IMR-90 (cell line): ENCODE measurements at regions not wholly inside any gene's neighbourhood (a gene's known extent, or its start where the extent isn't known, plus 50 kb on each side); places are given as distances from the start of the nearest gene placed in this dataset.

ENCODE experiments used
- ATAC-seq: fragments of 200-7000 bp; cut with Tn5 transposase; 2 replicates; pipeline ENCODE4 v1.9.1; 2020; ENCODE audit warnings: low read depth, mild to moderate bottlenecking, moderate library complexity
- BruUV-seq: library from RNA; stranded (reverse); fragments of 400-500 nt; replicated peaks from 2 replicates; lab custom pipeline; 2021; lab: Mats Ljungman, UMichigan
- CTCF ChIA-PET: fragments of 300-600 bp; formaldehyde crosslinking; extraction: SDS; loops from one replicate; lab custom pipeline; 2021; ENCODE audit warnings: antibody characterized with exemption; lab: Yijun Ruan, JAX
- POLR2A ChIA-PET: fragments of 300-600 bp; sonication (Branson Sonifier 250); formaldehyde crosslinking; loops from one replicate; lab custom pipeline; 2022; ENCODE audit warnings: antibody characterized with exemption; ENCODE audit not compliant: unreplicated experiment; lab: Charles Lee
- DNase-seq: peaks from one replicate; pipeline ENCODE4 v3.0.0; 2013
- H2AFZ ChIP-seq: replicated peaks from 2 replicates; pipeline ENCODE3; 2013; ENCODE audit warnings: low read length, mild to moderate bottlenecking; ENCODE audit not compliant: poor library complexity
- H2AK5ac ChIP-seq: 2 replicates; pipeline ENCODE4 v1.6.1; 2013; ENCODE audit warnings: low read depth, low read length, inconsistent platforms
- H2AK9ac ChIP-seq: replicated peaks from 2 replicates; pipeline ENCODE3; 2013; ENCODE audit warnings: mild to moderate bottlenecking, low read depth, low read length, moderate library complexity; ENCODE audit not compliant: poor library complexity
- H2BK120ac ChIP-seq: 2 replicates; pipeline ENCODE4 v1.6.1; 2013; ENCODE audit warnings: low read depth, low read length, inconsistent platforms
- H2BK15ac ChIP-seq: 3 replicates; pipeline ENCODE4 v1.6.1; 2013; ENCODE audit warnings: low read depth, low read length, inconsistent platforms
- H2BK20ac ChIP-seq: 2 replicates; pipeline ENCODE4 v1.6.1; 2013; ENCODE audit warnings: low read depth, mild to moderate bottlenecking, inconsistent platforms, low read length, moderate library complexity
- H2BK5ac ChIP-seq: 2 replicates; pipeline ENCODE4 v1.6.1; 2013; ENCODE audit warnings: mild to moderate bottlenecking, low read depth, low read length, inconsistent platforms; ENCODE audit not compliant: poor library complexity, severe bottlenecking
- H3K14ac ChIP-seq: replicated peaks from 2 replicates; pipeline ENCODE4 v1.6.1; 2013; ENCODE audit warnings: low read depth, low read length, inconsistent platforms
- H3K18ac ChIP-seq: 2 replicates; pipeline ENCODE4 v1.6.1; 2013; ENCODE audit warnings: low read depth, low read length, control low read depth
- H3K23ac ChIP-seq: 2 replicates; pipeline ENCODE4 v1.6.1; 2013; ENCODE audit warnings: low read depth, low read length, inconsistent platforms
- H3K27ac ChIP-seq: 2 replicates; pipeline ENCODE4 v1.5.1; 2013; ENCODE audit warnings: mild to moderate bottlenecking, control low read depth, low read length; ENCODE audit not compliant: insufficient read depth
- H3K27me3 ChIP-seq: 2 replicates; pipeline ENCODE4 v1.6.1; 2013; ENCODE audit warnings: low read length; ENCODE audit not compliant: control insufficient read depth, insufficient read depth
- H3K36me3 ChIP-seq: 2 replicates; pipeline ENCODE4 v1.6.1; 2013; ENCODE audit warnings: low read length, mixed read lengths; ENCODE audit not compliant: control insufficient read depth, insufficient read depth
- H3K4ac ChIP-seq: 2 replicates; pipeline ENCODE4 v1.6.1; 2013; ENCODE audit warnings: low read depth, low read length, inconsistent platforms
- H3K4me1 ChIP-seq: 2 replicates; pipeline ENCODE4 v1.6.1; 2013; ENCODE audit warnings: low read length, mixed read lengths; ENCODE audit not compliant: control insufficient read depth, insufficient read depth
- H3K4me2 ChIP-seq: 2 replicates; pipeline ENCODE4 v1.6.1; 2013; ENCODE audit warnings: low read depth, mild to moderate bottlenecking, control low read depth, low read length, moderate library complexity
- H3K4me3 ChIP-seq: 2 replicates; pipeline ENCODE4 v1.5.1; 2013; ENCODE audit warnings: low read depth, mild to moderate bottlenecking, control low read depth, low read length, moderate library complexity; ENCODE audit not compliant: insufficient read depth
- H3K56ac ChIP-seq: 2 replicates; pipeline ENCODE4 v1.6.1; 2013; ENCODE audit warnings: low read length, inconsistent platforms; ENCODE audit not compliant: insufficient read depth; ENCODE audit errors: extremely low read depth
- H3K79me1 ChIP-seq, 2 experiments: 2 replicates each; pipeline ENCODE4 v1.6.1; 2013; ENCODE audit warnings: low read length in 2 of 2, inconsistent platforms in 1 of 2, low read depth in 1 of 2
- H3K9ac ChIP-seq: 2 replicates; pipeline ENCODE4 v1.6.1; 2013; ENCODE audit warnings: low read depth, low read length, control low read depth
- H3K9me1 ChIP-seq: 2 replicates; pipeline ENCODE4 v1.6.1; 2013; ENCODE audit warnings: low read length, inconsistent platforms; ENCODE audit not compliant: insufficient read depth
- H3K9me3 ChIP-seq: 2 replicates; pipeline ENCODE4 v1.6.1; 2013; ENCODE audit warnings: low read length; ENCODE audit not compliant: control insufficient read depth, insufficient read depth
- H4K20me1 ChIP-seq: 2 replicates; pipeline ENCODE4 v1.6.1; 2013; ENCODE audit warnings: low read length, inconsistent platforms; ENCODE audit not compliant: insufficient read depth
- H4K5ac ChIP-seq: 2 replicates; pipeline ENCODE4 v1.6.1; 2013; ENCODE audit warnings: mild to moderate bottlenecking, low read depth, low read length, control low read depth
- H4K8ac ChIP-seq, 2 experiments: 2 replicates each; pipeline ENCODE4 v1.6.1; 2013; ENCODE audit warnings: low read depth in 2 of 2, low read length in 2 of 2, control low read depth in 1 of 2, inconsistent platforms in 1 of 2
- H4K91ac ChIP-seq: 2 replicates; pipeline ENCODE4 v1.6.1; 2013; ENCODE audit warnings: low read depth, low read length, inconsistent platforms; ENCODE audit not compliant: insufficient read depth
- CEBPB ChIP-seq: IDR thresholded peaks from 2 replicates; pipeline ENCODE4 v1.6.1; 2012; ENCODE audit warnings: low read depth, low read length, improper control_type of control experiment
- FOS ChIP-seq: fragments of 150-350 bp; IDR thresholded peaks from 2 replicates; pipeline ENCODE4 v1.6.1; 2016; ENCODE audit warnings: low read depth, low read length
- POLR2A ChIP-seq: IDR thresholded peaks from 2 replicates; pipeline ENCODE4 v1.6.1; 2012; ENCODE audit warnings: mild to moderate bottlenecking, low read depth, low read length
- RAD21 ChIP-seq: IDR thresholded peaks from 2 replicates; pipeline ENCODE4 v1.6.1; 2012; ENCODE audit warnings: low read length, improper control_type of control experiment
- WGBS, 2 experiments: methylation state at CpG; one replicate each; pipeline versions ENCODE4 v1.1.5 to v1.1.7; 2013; ENCODE audit warnings: missing lambda C conversion rate in 2 of 2; ENCODE audit not compliant: insufficient read length in 1 of 2; ENCODE audit errors: extremely low coverage in 2 of 2; 5-methylcytosine and 5-hydroxymethylcytosine counted together
- dilution Hi-C: fragments of 300-500 bp; cut with HindIII; formaldehyde crosslinking; loops from one replicate; pipeline ENCODE4 v1.14.3; 2018; ENCODE audit warnings: low sequenced_read_pairs; ENCODE audit not compliant: unreplicated experiment
- in situ Hi-C: fragments of 300-500 bp; cut with MboI; formaldehyde crosslinking; loops from 3 replicates; pipeline ENCODE4 v1.14.3; 2019; ENCODE audit warnings: low sequenced_read_pairs, inconsistent platforms, mixed read lengths
- intact Hi-C: fragments of 100-400 bp; cut with micrococcal nuclease; formaldehyde crosslinking; loops from 2 replicates; pipeline ENCODE4 v1.10.0; 2022
- TF ChIP-seq, protein P1 (sequence below): fragments of 150-350 bp; IDR thresholded peaks from 2 replicates; pipeline ENCODE4 v1.6.1; 2017; ENCODE audit warnings: mild to moderate bottlenecking, antibody characterized with exemption, low read length, low read depth
- TF ChIP-seq, protein P2 (sequence below): fragments of 150-350 bp; IDR thresholded peaks from 2 replicates; pipeline ENCODE4 v1.6.1; 2016; ENCODE audit warnings: low read depth, mild to moderate bottlenecking, low read length, moderate library complexity, borderline replicate concordance

DNA sequence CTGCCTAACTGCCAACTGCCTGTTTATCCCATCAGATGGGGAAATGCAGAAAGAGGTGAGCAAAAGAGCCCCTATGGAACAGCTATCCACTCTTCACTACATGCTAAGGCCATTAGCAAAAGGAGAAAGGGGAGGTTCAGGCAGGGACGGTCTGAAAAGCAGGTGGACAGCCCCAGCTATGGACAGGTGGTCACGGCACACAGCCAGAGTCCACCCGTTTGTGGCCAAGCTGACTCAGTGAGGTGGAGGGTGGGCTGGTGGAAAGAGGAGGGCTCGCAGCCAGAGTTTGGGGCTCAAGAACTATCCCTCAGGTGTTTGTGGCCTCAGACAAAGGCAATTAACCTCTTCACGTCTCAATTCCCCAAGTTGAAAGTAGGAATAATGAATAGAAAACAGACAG, 148.9 kb upstream of the UBE2E1 start:
- ChIA-PET POLR2A (no interaction called here), CTCF (no interaction called here)
- Histone ChIP-seq H2BK20ac (no peak overlapping the region), H3K4me3 (no peak overlapping the region), H3K56ac (no peak overlapping the region), H2AK9ac (no peak overlapping the region), H3K36me3 (no peaks in the 10 kb centered on the region), H3K27ac (no peak overlapping the region), H4K5ac (no peak overlapping the region), H3K9me3 (peaks cover 4% of the 10 kb centered on the region; the same call in 1 of the 2 replicates), H3K14ac (no peak overlapping the region), H3K9ac (no peak overlapping the region), H3K79me1 (no peaks in the 10 kb centered on the region), H4K20me1 (no peaks in the 10 kb centered on the region), H3K4me2 (no peak overlapping the region), H2AFZ (no peak overlapping the region), H4K8ac (no peak overlapping the region), H2BK120ac (no peak overlapping the region), H3K4ac (no peak overlapping the region), H2BK15ac (no peak overlapping the region), H3K23ac (no peak overlapping the region), H3K18ac (no peak overlapping the region), H4K91ac (no peak overlapping the region), H3K27me3 (peaks cover 1% of the 10 kb centered on the region; the same call in 1 of the 2 replicates), H3K9me1 (no peaks in the 10 kb centered on the region; the same call in 1 of the 2 replicates), H3K4me1 (no peaks in the 10 kb centered on the region; the same call in 1 of the 2 replicates), H2BK5ac (no peak overlapping the region), H2AK5ac (no peak overlapping the region; the same call in 1 of the 2 replicates)
- 100% methylated on average over 1 of the region's 5 CpGs; no CpG with 5 or more reads in 1 of the 2 experiments for WGBS, 2 experiments
- intact Hi-C loops (no loop called here), in situ Hi-C loops (no loop called here), dilution Hi-C loops (no loop called here)
- TF ChIP-seq POLR2A (no peak), CEBPB (no peak), FOS (no peak), RAD21 (no peak)
- TF ChIP-seq, protein P1, sequence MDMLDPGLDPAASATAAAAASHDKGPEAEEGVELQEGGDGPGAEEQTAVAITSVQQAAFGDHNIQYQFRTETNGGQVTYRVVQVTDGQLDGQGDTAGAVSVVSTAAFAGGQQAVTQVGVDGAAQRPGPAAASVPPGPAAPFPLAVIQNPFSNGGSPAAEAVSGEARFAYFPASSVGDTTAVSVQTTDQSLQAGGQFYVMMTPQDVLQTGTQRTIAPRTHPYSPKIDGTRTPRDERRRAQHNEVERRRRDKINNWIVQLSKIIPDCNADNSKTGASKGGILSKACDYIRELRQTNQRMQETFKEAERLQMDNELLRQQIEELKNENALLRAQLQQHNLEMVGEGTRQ = no peak
- TF ChIP-seq, protein P2, sequence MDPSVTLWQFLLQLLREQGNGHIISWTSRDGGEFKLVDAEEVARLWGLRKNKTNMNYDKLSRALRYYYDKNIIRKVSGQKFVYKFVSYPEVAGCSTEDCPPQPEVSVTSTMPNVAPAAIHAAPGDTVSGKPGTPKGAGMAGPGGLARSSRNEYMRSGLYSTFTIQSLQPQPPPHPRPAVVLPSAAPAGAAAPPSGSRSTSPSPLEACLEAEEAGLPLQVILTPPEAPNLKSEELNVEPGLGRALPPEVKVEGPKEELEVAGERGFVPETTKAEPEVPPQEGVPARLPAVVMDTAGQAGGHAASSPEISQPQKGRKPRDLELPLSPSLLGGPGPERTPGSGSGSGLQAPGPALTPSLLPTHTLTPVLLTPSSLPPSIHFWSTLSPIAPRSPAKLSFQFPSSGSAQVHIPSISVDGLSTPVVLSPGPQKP = no peak
- BruUV-seq = no TSS peak
- ATAC-seq = no peak
- DNase-seq = no peak
